ENCODE measurements at regions not wholly inside any gene's neighbourhood (a gene's known extent, or its start where the extent isn't known, plus 50 kb on each side); places are given as distances from the start of the nearest gene placed in this dataset.
A peak's percentile ranks its signal among the peaks of the same experiment; 100 is the strongest.
"Not testable (repeated sequence)": the region's sequence is repeated elsewhere in the genome, so short reads cannot be mapped to it uniquely, and the experiment has no call there.

- POLR2A ChIA-PET = no interaction called here
- Histone ChIP-seq H3K36me3 (ENCODE audit: control insufficient read depth in 4 of 4, insufficient read depth in 4 of 4, low read length in 3 of 4) (no peaks in the 10 kb centered on the region), H3K27me3 (replicated peaks in 2 of 5; ENCODE audit: control insufficient read depth in 4 of 5, insufficient read depth in 5 of 5, low read length in 4 of 5) (peaks cover 0 to 2% (median 0%) of the 10 kb centered on the region in 5 experiments), H3K9me3 (ENCODE audit: control extremely low read depth in 1 of 5, control insufficient read depth in 4 of 5, insufficient read depth in 2 of 5, low read depth in 1 of 5, low read length in 4 of 5) (peaks cover 0 to 29% (median 18%) of the 10 kb centered on the region in 5 experiments), H3K27ac (ENCODE audit: insufficient read depth in 1 of 2, low read depth in 1 of 2, low read length in 2 of 2, poor library complexity in 1 of 2, severe bottlenecking in 2 of 2) (no peak overlapping the region), H3K4me3 (ENCODE audit: control insufficient read depth in 1 of 7, extremely low read depth in 1 of 7, insufficient read depth in 4 of 7, low read depth in 2 of 7, low read length in 6 of 7) (no peak overlapping the region), H3K4me1 (ENCODE audit: control extremely low read depth in 1 of 4, control insufficient read depth in 4 of 4, insufficient read depth in 4 of 4, low read length in 3 of 4) (no peaks in the 10 kb centered on the region)
- DNase-seq = no peak
- CTCF ChIA-PET = no interaction called here
- 43% methylated on average over 2 of the region's 3 CpGs for WGBS (ENCODE audit: insufficient coverage)
Observed at GRCh38 chr18:8930990-8931616, 171.4 kb upstream of the NDUFV2 start.

DNA sequence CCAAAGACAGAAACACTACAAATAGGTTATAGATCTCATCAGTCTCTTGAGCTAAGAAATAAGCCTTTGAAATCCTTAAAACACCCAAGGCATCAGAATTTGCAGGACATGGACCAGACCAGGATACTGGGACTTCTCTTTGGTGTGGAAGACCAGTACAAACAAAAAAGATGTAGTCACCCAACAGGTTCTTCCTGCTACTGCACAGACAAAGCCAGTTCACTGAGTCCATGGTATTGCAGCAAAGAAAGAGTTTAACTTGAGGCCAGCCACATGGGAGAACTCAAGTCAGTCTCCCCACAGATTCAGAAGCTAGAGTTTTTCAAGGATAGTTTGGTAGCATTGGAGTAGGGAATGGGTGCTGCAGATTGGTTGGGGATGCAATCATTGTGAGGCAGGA lies 169.6 kb upstream of the NDUFV2 start:
- CTCF ChIA-PET = no interaction called here

DNA sequence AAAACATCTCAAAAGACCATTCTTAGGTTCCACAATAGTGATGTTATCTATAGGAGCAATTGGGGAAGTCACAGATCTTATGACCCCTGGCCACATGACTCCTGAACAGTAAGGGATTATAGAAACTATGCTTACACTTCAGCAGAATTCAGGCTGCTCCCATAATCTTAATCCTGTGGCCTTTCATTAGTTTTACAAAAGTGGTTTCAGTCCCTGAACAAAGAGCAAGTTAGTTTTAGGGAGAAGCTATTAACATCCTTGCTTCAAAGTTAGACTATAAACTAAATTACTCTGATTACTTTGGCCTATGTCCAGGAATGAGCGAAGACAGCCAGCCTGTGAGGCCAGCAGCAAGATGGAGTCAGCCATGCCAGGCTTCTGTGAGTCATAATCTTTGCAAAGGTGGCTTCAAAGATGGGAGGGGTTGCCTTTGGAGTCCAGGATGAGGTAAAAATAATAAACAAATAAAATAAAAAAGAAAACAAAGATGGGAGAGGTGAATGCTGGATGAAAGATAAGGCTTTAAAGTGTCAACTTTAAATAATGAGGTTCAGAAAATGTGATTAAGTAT lies 168.7 kb upstream of the NDUFV2 start:
- no peak for DNase-seq
- H3K4me3 ChIP-seq (ENCODE audit: control insufficient read depth in 1 of 7, extremely low read depth in 1 of 7, insufficient read depth in 4 of 7, low read depth in 2 of 7, low read length in 6 of 7) = no peak overlapping the region
- ChIA-PET CTCF (no interaction called here), POLR2A (no interaction called here)
- WGBS (ENCODE audit: insufficient coverage) = 100% methylated on average over 1 of the region's 1 CpG
- peaks cover 0 to 18% (median 14%) of the 10 kb centered on the region in 5 experiments for H3K9me3 ChIP-seq (ENCODE audit: control extremely low read depth in 1 of 5, control insufficient read depth in 4 of 5, insufficient read depth in 2 of 5, low read depth in 1 of 5, low read length in 4 of 5)
- no peak overlapping the region for H3K27ac ChIP-seq (ENCODE audit: insufficient read depth in 1 of 2, low read depth in 1 of 2, low read length in 2 of 2, poor library complexity in 1 of 2, severe bottlenecking in 2 of 2)
- peaks cover 0 to 3% (median 0%) of the 10 kb centered on the region in 5 experiments for H3K27me3 ChIP-seq (replicated peaks in 2 of 5; ENCODE audit: control insufficient read depth in 4 of 5, insufficient read depth in 5 of 5, low read length in 4 of 5)
- peaks cover 0 to 4% (median 0%) of the 10 kb centered on the region in 4 experiments for H3K4me1 ChIP-seq (ENCODE audit: control extremely low read depth in 1 of 4, control insufficient read depth in 4 of 4, insufficient read depth in 4 of 4, low read length in 3 of 4)
- no peaks in the 10 kb centered on the region for H3K36me3 ChIP-seq (ENCODE audit: control insufficient read depth in 4 of 4, insufficient read depth in 4 of 4, low read length in 3 of 4)

More for the DNA sequence above, 169.6 kb upstream of the NDUFV2 start:
- Histone ChIP-seq H3K9me3 (ENCODE audit: control extremely low read depth in 1 of 5, control insufficient read depth in 4 of 5, insufficient read depth in 2 of 5, low read depth in 1 of 5, low read length in 4 of 5) (peaks cover 0 to 20% (median 14%) of the 10 kb centered on the region in 5 experiments), H3K36me3 (ENCODE audit: control insufficient read depth in 4 of 4, insufficient read depth in 4 of 4, low read length in 3 of 4) (no peaks in the 10 kb centered on the region), H3K4me3 (ENCODE audit: control insufficient read depth in 1 of 7, extremely low read depth in 1 of 7, insufficient read depth in 4 of 7, low read depth in 2 of 7, low read length in 6 of 7) (no peak overlapping the region), H3K27ac (ENCODE audit: insufficient read depth in 1 of 2, low read depth in 1 of 2, low read length in 2 of 2, poor library complexity in 1 of 2, severe bottlenecking in 2 of 2) (no peak overlapping the region), H3K4me1 (ENCODE audit: control extremely low read depth in 1 of 4, control insufficient read depth in 4 of 4, insufficient read depth in 4 of 4, low read length in 3 of 4) (no peaks in the 10 kb centered on the region), H3K27me3 (replicated peaks in 2 of 5; ENCODE audit: control insufficient read depth in 4 of 5, insufficient read depth in 5 of 5, low read length in 4 of 5) (peaks cover 0 to 3% (median 0%) of the 10 kb centered on the region in 5 experiments)
- DNase-seq = no peak
- POLR2A ChIA-PET = no interaction called here

- DNase-seq; H3K27ac ChIP-seq (ENCODE audit: insufficient read depth in 1 of 2, low read depth in 1 of 2, low read length in 2 of 2, poor library complexity in 1 of 2, severe bottlenecking in 2 of 2); H3K4me3 ChIP-seq (ENCODE audit: control insufficient read depth in 1 of 7, extremely low read depth in 1 of 7, insufficient read depth in 4 of 7, low read depth in 2 of 7, low read length in 6 of 7); H3K36me3 ChIP-seq (ENCODE audit: control insufficient read depth in 4 of 4, insufficient read depth in 4 of 4, low read length in 3 of 4); POLR2A ChIA-PET; H3K27me3 ChIP-seq (replicated peaks in 2 of 5; ENCODE audit: control insufficient read depth in 4 of 5, insufficient read depth in 5 of 5, low read length in 4 of 5); CTCF ChIA-PET; H3K9me3 ChIP-seq (ENCODE audit: control extremely low read depth in 1 of 5, control insufficient read depth in 4 of 5, insufficient read depth in 2 of 5, low read depth in 1 of 5, low read length in 4 of 5): not testable (repeated sequence)
- WGBS (ENCODE audit: insufficient coverage) = 98% methylated on average over 10 of the region's 24 CpGs
- H3K4me1 ChIP-seq (ENCODE audit: control extremely low read depth in 1 of 4, control insufficient read depth in 4 of 4, insufficient read depth in 4 of 4, low read length in 3 of 4) = peaks cover 0 to 14% (median 0%) of the 10 kb centered on the region in 4 experiments
Observed at GRCh38 chr18:8935346-8935745, 167.2 kb upstream of the NDUFV2 start.

- ChIA-PET CTCF (no interaction called here), POLR2A (no interaction called here)
- DNase-seq = no peak
- Histone ChIP-seq H3K36me3 (ENCODE audit: control insufficient read depth in 4 of 4, insufficient read depth in 4 of 4, low read length in 3 of 4) (no peaks in the 10 kb centered on the region), H3K27ac (ENCODE audit: insufficient read depth in 1 of 2, low read depth in 1 of 2, low read length in 2 of 2, poor library complexity in 1 of 2, severe bottlenecking in 2 of 2) (no peak overlapping the region), H3K4me3 (ENCODE audit: control insufficient read depth in 1 of 7, extremely low read depth in 1 of 7, insufficient read depth in 4 of 7, low read depth in 2 of 7, low read length in 6 of 7) (no peak overlapping the region), H3K27me3 (replicated peaks in 2 of 5; ENCODE audit: control insufficient read depth in 4 of 5, insufficient read depth in 5 of 5, low read length in 4 of 5) (peaks cover 0 to 3% (median 0%) of the 10 kb centered on the region in 5 experiments), H3K4me1 (ENCODE audit: control extremely low read depth in 1 of 4, control insufficient read depth in 4 of 4, insufficient read depth in 4 of 4, low read length in 3 of 4) (peaks cover 0 to 14% (median 0%) of the 10 kb centered on the region in 4 experiments), H3K9me3 (ENCODE audit: control extremely low read depth in 1 of 5, control insufficient read depth in 4 of 5, insufficient read depth in 2 of 5, low read depth in 1 of 5, low read length in 4 of 5) (peaks cover 0 to 7% (median 0%) of the 10 kb centered on the region in 5 experiments)
- 94% methylated on average over 3 of the region's 3 CpGs for WGBS (ENCODE audit: insufficient coverage)
Observed at GRCh38 chr18:8936619-8937018, 165.9 kb upstream of the NDUFV2 start.

GRCh38 chr18:8937160-8938094 lies 165.1 kb upstream of the NDUFV2 start:
- peaks cover 0 to 14% (median 0%) of the 10 kb centered on the region in 4 experiments for H3K4me1 ChIP-seq (ENCODE audit: control extremely low read depth in 1 of 4, control insufficient read depth in 4 of 4, insufficient read depth in 4 of 4, low read length in 3 of 4)
- DNase-seq = no peak
- peaks cover 0 to 6% (median 0%) of the 10 kb centered on the region in 5 experiments for H3K9me3 ChIP-seq (ENCODE audit: control extremely low read depth in 1 of 5, control insufficient read depth in 4 of 5, insufficient read depth in 2 of 5, low read depth in 1 of 5, low read length in 4 of 5)
- peaks cover 0 to 3% (median 0%) of the 10 kb centered on the region in 5 experiments for H3K27me3 ChIP-seq (replicated peaks in 2 of 5; ENCODE audit: control insufficient read depth in 4 of 5, insufficient read depth in 5 of 5, low read length in 4 of 5)
- CTCF ChIA-PET = no interaction called here
- no peak overlapping the region for H3K4me3 ChIP-seq (ENCODE audit: control insufficient read depth in 1 of 7, extremely low read depth in 1 of 7, insufficient read depth in 4 of 7, low read depth in 2 of 7, low read length in 6 of 7)
- WGBS (ENCODE audit: insufficient coverage) = 100% methylated on average over 3 of the region's 9 CpGs
- H3K36me3 ChIP-seq (ENCODE audit: control insufficient read depth in 4 of 4, insufficient read depth in 4 of 4, low read length in 3 of 4) = no peaks in the 10 kb centered on the region
- POLR2A ChIA-PET = no interaction called here
- H3K27ac ChIP-seq (ENCODE audit: insufficient read depth in 1 of 2, low read depth in 1 of 2, low read length in 2 of 2, poor library complexity in 1 of 2, severe bottlenecking in 2 of 2) = no peak overlapping the region

DNA sequence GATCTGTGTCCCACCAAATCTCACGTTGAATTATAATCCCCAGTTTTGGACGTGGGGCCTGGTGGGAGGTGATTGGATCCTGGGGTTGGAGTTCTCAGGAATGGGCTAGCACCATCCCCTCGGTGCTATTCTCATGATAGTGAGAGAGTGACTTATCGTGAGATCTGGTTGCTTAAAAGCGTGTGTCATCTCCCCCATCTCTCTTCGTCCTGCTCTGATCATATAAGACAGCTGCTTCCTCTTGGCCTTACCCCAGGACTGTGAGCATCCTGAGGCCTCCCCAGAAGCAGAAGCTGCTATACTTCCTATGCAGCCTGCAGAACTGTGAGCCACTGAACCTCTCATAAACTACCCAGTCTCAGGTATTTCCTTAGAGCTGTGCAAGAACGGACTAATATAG lies 163.7 kb upstream of the NDUFV2 start:
- no peak overlapping the region for H3K27ac ChIP-seq (ENCODE audit: insufficient read depth in 1 of 2, low read depth in 1 of 2, low read length in 2 of 2, poor library complexity in 1 of 2, severe bottlenecking in 2 of 2)
- peak; percentile 39 to 91 (median 80) for DNase-seq
- H3K9me3 ChIP-seq (ENCODE audit: control extremely low read depth in 1 of 5, control insufficient read depth in 4 of 5, insufficient read depth in 2 of 5, low read depth in 1 of 5, low read length in 4 of 5) = no peaks in the 10 kb centered on the region
- POLR2A ChIA-PET = no interaction called here
- H3K4me1 ChIP-seq (ENCODE audit: control extremely low read depth in 1 of 4, control insufficient read depth in 4 of 4, insufficient read depth in 4 of 4, low read length in 3 of 4) = peaks cover 0 to 14% (median 0%) of the 10 kb centered on the region in 4 experiments
- H3K27me3 ChIP-seq (replicated peaks in 2 of 5; ENCODE audit: control insufficient read depth in 4 of 5, insufficient read depth in 5 of 5, low read length in 4 of 5) = peaks cover 0 to 3% (median 0%) of the 10 kb centered on the region in 5 experiments
- no peak overlapping the region for H3K4me3 ChIP-seq (ENCODE audit: control insufficient read depth in 1 of 7, extremely low read depth in 1 of 7, insufficient read depth in 4 of 7, low read depth in 2 of 7, low read length in 6 of 7)
- H3K36me3 ChIP-seq (ENCODE audit: control insufficient read depth in 4 of 4, insufficient read depth in 4 of 4, low read length in 3 of 4) = no peaks in the 10 kb centered on the region
- 30% methylated on average over 2 of the region's 7 CpGs for WGBS (ENCODE audit: insufficient coverage)
- CTCF ChIA-PET = no interaction called here
